Psoas muscle (tissue), 7 donors: ENCODE measurements at regions not wholly inside any gene's neighbourhood (a gene's known extent, or its start where the extent isn't known, plus 50 kb on each side); places are given as distances from the start of the nearest gene placed in this dataset.

ENCODE experiments used
- ATAC-seq, 4 donors: fragments of 200-7000 bp; cut with Tn5 transposase; one replicate each; pipeline ENCODE4 v1.9.1; 2020; ENCODE audit warnings: moderate library complexity in 3 of 4, mild to moderate bottlenecking in 2 of 4
- DNase-seq, 2 donors: peaks; one replicate each; pipeline ENCODE4 v3.0.0-alpha.2; 2020
- H3K27ac ChIP-seq: fragments of 200-600 bp; one replicate; pipeline ENCODE4 v1.8.0; 2022
- H3K27me3 ChIP-seq, 3 donors: fragments of 200-600 bp in 1 of 3; one replicate each; pipeline versions ENCODE4 v1.6.1 to v1.8.0; 2013 to 2022; ENCODE audit warnings: low read length in 2 of 3, mild to moderate bottlenecking in 2 of 3, moderate library complexity in 1 of 3; ENCODE audit not compliant: insufficient read depth in 3 of 3
- H3K36me3 ChIP-seq, 2 donors: fragments of 200-600 bp in 1 of 2; one replicate each; pipeline versions ENCODE4 v1.6.1 to v1.8.0; 2013 to 2022; ENCODE audit warnings: low read depth in 1 of 2, mild to moderate bottlenecking in 1 of 2, moderate library complexity in 1 of 2; ENCODE audit not compliant: insufficient read depth in 1 of 2
- H3K4me1 ChIP-seq: fragments of 200-600 bp; one replicate; pipeline ENCODE4 v1.8.0; 2022
- H3K4me3 ChIP-seq: fragments of 200-600 bp; one replicate; pipeline ENCODE4 v1.8.0; 2022; ENCODE audit warnings: mild to moderate bottlenecking
- H3K9me3 ChIP-seq: fragments of 200-600 bp; one replicate; pipeline ENCODE4 v1.8.0; 2022
- CTCF ChIP-seq: fragments of 200-600 bp; IDR thresholded peaks from one replicate; pipeline ENCODE4 v1.8.0; 2022; ENCODE audit warnings: antibody characterized with exemption
- WGBS, 3 donors: extraction: QIAGEN DNeasy Blood & Tissue Kit; methylation state at CpG; one replicate each; pipeline versions ENCODE4 v1.1.6 to v1.1.7; 2013; 5-methylcytosine and 5-hydroxymethylcytosine counted together
- intact Hi-C, 2 donors: fragments of 100-400 bp; cut with DNase I; formaldehyde crosslinking; loops; one replicate each; pipeline versions ENCODE4 v1.11.0 to v1.14.2; 2022
- donor health status: healthy with polysubstance abuse.
- donor health status: DM: no; HTN: no; CAD: no; lungs with moderate emphysema.
- donor health status: Bipolar disorder and iron deficiency.
- donor health status: healthy.
- donor health status: DM: yes; HTN: yes; CAD: no.
- donor health status: DM: no; HTN: no; CAD: no.
- donor health status: DM: yes; HTN: yes; CAD: no.

- TF ChIP-seq CTCF: no peak
- DNase-seq (no peak), ATAC-seq (no peak)
- intact Hi-C loops: no loop called here
- Histone ChIP-seq H3K36me3 (no peaks in the 10 kb centered on the region), H3K4me3 (no peak overlapping the region), H3K27me3 (peaks cover 0 to 3% (median 0%) of the 10 kb centered on the region in 3 donors), H3K27ac (no peak overlapping the region), H3K4me1 (no peaks in the 10 kb centered on the region), H3K9me3 (no peaks in the 10 kb centered on the region)
- 53 to 76% (median 57%) methylated on average over 5 of the region's 5 CpGs for WGBS, 3 donors
Observed at GRCh38 chrX:22690116-22690515, 309.6 kb upstream of the DDX53 start.

- Histone ChIP-seq H3K27ac (no peak overlapping the region), H3K4me3 (no peak overlapping the region), H3K27me3 (peaks cover 0 to 3% (median 0%) of the 10 kb centered on the region in 3 donors), H3K9me3 (no peaks in the 10 kb centered on the region), H3K36me3 (no peaks in the 10 kb centered on the region), H3K4me1 (no peaks in the 10 kb centered on the region)
- TF ChIP-seq CTCF: no peak
- intact Hi-C loops: no loop called here
- no peak for ATAC-seq
- DNase-seq: no peak
- WGBS, 3 donors: 72 to 88% (median 77%) methylated on average over 6 of the region's 6 CpGs
Observed at GRCh38 chrX:22691966-22692565, 307.7 kb upstream of the DDX53 start.

- DNase-seq: no peak
- intact Hi-C loops: no loop called here
- H3K4me1 ChIP-seq: no peaks in the 10 kb centered on the region
Observed at GRCh38 chrX:22698151-22698550, 301.6 kb upstream of the DDX53 start.

GRCh38 chrX:22699581-22700091 lies 300.1 kb upstream of the DDX53 start:
- Histone ChIP-seq H3K36me3 (no peaks in the 10 kb centered on the region), H3K9me3 (no peaks in the 10 kb centered on the region), H3K27me3 (no peaks in the 10 kb centered on the region), H3K4me3 (no peak overlapping the region), H3K27ac (no peak overlapping the region), H3K4me1 (no peaks in the 10 kb centered on the region)
- ATAC-seq: no peak
- 5 to 22% (median 11%) methylated on average over 5 of the region's 5 CpGs for WGBS, 3 donors
- DNase-seq: no peak
- intact Hi-C loops: no loop called here
- no peak for TF ChIP-seq CTCF

More at GRCh38 chrX:22698151-22698550, 301.6 kb upstream of the DDX53 start:
- H3K36me3 ChIP-seq: no peaks in the 10 kb centered on the region
- no peaks in the 10 kb centered on the region for H3K9me3 ChIP-seq
- no peak overlapping the region for H3K27ac ChIP-seq
- H3K27me3 ChIP-seq: no peaks in the 10 kb centered on the region
- TF ChIP-seq CTCF: no peak
- no peak overlapping the region for H3K4me3 ChIP-seq
- no peak for ATAC-seq

- no peak for ATAC-seq
- TF ChIP-seq CTCF: no peak
- no peaks in the 10 kb centered on the region for H3K4me1 ChIP-seq
- H3K9me3 ChIP-seq: no peaks in the 10 kb centered on the region
- H3K36me3 ChIP-seq: no peaks in the 10 kb centered on the region
- intact Hi-C loops: no loop called here
- H3K27me3 ChIP-seq: peaks cover 0 to 3% (median 0%) of the 10 kb centered on the region in 3 donors
- 76 to 96% (median 94%) methylated on average over 5 of the region's 5 CpGs for WGBS, 3 donors
- H3K27ac ChIP-seq: no peak overlapping the region
- DNase-seq: no peak
- H3K4me3 ChIP-seq: no peak overlapping the region
Observed at GRCh38 chrX:22712942-22713341, 286.8 kb upstream of the DDX53 start.
